Osteoblast (primary cell): ENCODE measurements at regions not wholly inside any gene's neighbourhood (a gene's known extent, or its start where the extent isn't known, plus 50 kb on each side); places are given as distances from the start of the nearest gene placed in this dataset.

Source experiments
- DNase-seq: peaks from one replicate; pipeline ENCODE4 v3.0.0; 2011; ENCODE audit warnings: low spot score, mixed read lengths; ENCODE audit not compliant: insufficient read length; ENCODE audit errors: missing footprints
- H2AFZ ChIP-seq: 2 replicates; pipeline ENCODE4 v1.6.0; 2011; ENCODE audit warnings: mild to moderate bottlenecking, low read length
- H3K27ac ChIP-seq: 2 replicates; pipeline ENCODE4 v1.5.1; 2011; ENCODE audit warnings: mild to moderate bottlenecking, low read depth, low read length, moderate library complexity
- H3K27me3 ChIP-seq: 2 replicates; pipeline ENCODE4 v1.6.0; 2012; ENCODE audit warnings: mild to moderate bottlenecking, control low read depth, inconsistent platforms, low read length, moderate library complexity; ENCODE audit not compliant: insufficient read depth
- H3K36me3 ChIP-seq: 2 replicates; pipeline ENCODE4 v1.5.1; 2011; ENCODE audit warnings: mild to moderate bottlenecking, low read length, control low read depth, moderate library complexity; ENCODE audit not compliant: insufficient read depth
- H3K4me1 ChIP-seq: 2 replicates; pipeline ENCODE4 v1.5.1; 2011; ENCODE audit warnings: mild to moderate bottlenecking, low read length, control low read depth, moderate library complexity; ENCODE audit not compliant: insufficient read depth
- H3K4me2 ChIP-seq: 2 replicates; pipeline ENCODE4 v1.6.0; 2011; ENCODE audit warnings: mild to moderate bottlenecking, low read length; ENCODE audit not compliant: insufficient read depth
- H3K4me3 ChIP-seq: fragments of 200-600 bp; sonication (generic); 3 replicates; pipeline ENCODE4 v1.5.1; 2012; ENCODE audit warnings: mild to moderate bottlenecking, low read length, inconsistent platforms; ENCODE audit not compliant: insufficient read depth
- H3K79me2 ChIP-seq: 2 replicates; pipeline ENCODE4 v1.6.0; 2012; ENCODE audit warnings: mild to moderate bottlenecking, low read length, control low read depth, inconsistent platforms; ENCODE audit not compliant: insufficient read depth
- H3K9me3 ChIP-seq: 2 replicates; pipeline ENCODE4 v1.5.1; 2011; ENCODE audit warnings: low read depth, low read length, control low read depth
- H4K20me1 ChIP-seq: 2 replicates; pipeline ENCODE4 v1.6.0; 2012; ENCODE audit warnings: mild to moderate bottlenecking, low read length, control low read depth; ENCODE audit not compliant: insufficient read depth
- CTCF ChIP-seq: IDR thresholded peaks from 2 replicates; pipeline ENCODE4 v1.5.1; 2011; ENCODE audit warnings: mild to moderate bottlenecking, low read depth, low read length, moderate library complexity; ENCODE audit errors: extremely low read depth

- H3K4me3 ChIP-seq, result no peak overlapping the region
- no peaks in the 10 kb centered on the region for H3K79me2 ChIP-seq
- no peaks in the 10 kb centered on the region for H4K20me1 ChIP-seq
- no peaks in the 10 kb centered on the region for H3K27me3 ChIP-seq
- H3K9me3 ChIP-seq, result no peaks in the 10 kb centered on the region
- no peak overlapping the region for H3K4me2 ChIP-seq
- H3K27ac ChIP-seq, result no peak overlapping the region
- H3K4me1 ChIP-seq, result no peaks in the 10 kb centered on the region
- no peak for DNase-seq
- TF ChIP-seq CTCF, result no peak
- no peak overlapping the region for H2AFZ ChIP-seq
- H3K36me3 ChIP-seq, result no peaks in the 10 kb centered on the region
Measured at GRCh38 chr4:165783626-165784025, 89.4 kb upstream of the TLL1 start.

GRCh38 chr4:165784672-165785071, 88.4 kb upstream of the TLL1 start:
- DNase-seq, result no peak
- TF ChIP-seq CTCF, result no peak
- no peaks in the 10 kb centered on the region for H3K9me3 ChIP-seq

GRCh38 chr4:165785337-165785736, 87.7 kb upstream of the TLL1 start:
- Histone ChIP-seq H2AFZ (no peak overlapping the region), H3K4me3 (no peak overlapping the region), H3K9me3 (no peaks in the 10 kb centered on the region), H3K4me1 (no peaks in the 10 kb centered on the region), H3K79me2 (no peaks in the 10 kb centered on the region), H3K27me3 (no peaks in the 10 kb centered on the region), H3K4me2 (no peak overlapping the region), H3K27ac (no peak overlapping the region), H3K36me3 (no peaks in the 10 kb centered on the region), H4K20me1 (no peaks in the 10 kb centered on the region)
- TF ChIP-seq CTCF, result no peak
- no peak for DNase-seq

More at GRCh38 chr4:165784672-165785071, 88.4 kb upstream of the TLL1 start:
- H3K79me2 ChIP-seq, result no peaks in the 10 kb centered on the region
- H2AFZ ChIP-seq, result no peak overlapping the region
- no peak overlapping the region for H3K4me2 ChIP-seq
- no peaks in the 10 kb centered on the region for H4K20me1 ChIP-seq
- H3K4me3 ChIP-seq, result no peak overlapping the region
- no peaks in the 10 kb centered on the region for H3K4me1 ChIP-seq
- no peak overlapping the region for H3K27ac ChIP-seq
- H3K27me3 ChIP-seq, result no peaks in the 10 kb centered on the region
- no peaks in the 10 kb centered on the region for H3K36me3 ChIP-seq

- TF ChIP-seq CTCF, result no peak
- Histone ChIP-seq H2AFZ (no peak overlapping the region), H3K4me3 (no peak overlapping the region), H3K4me2 (no peak overlapping the region), H3K36me3 (no peaks in the 10 kb centered on the region), H3K27me3 (no peaks in the 10 kb centered on the region), H3K9me3 (no peaks in the 10 kb centered on the region), H3K4me1 (no peaks in the 10 kb centered on the region), H4K20me1 (no peaks in the 10 kb centered on the region), H3K79me2 (no peaks in the 10 kb centered on the region), H3K27ac (no peak overlapping the region)
- no peak for DNase-seq
Measured at GRCh38 chr4:165787516-165788274, 85.3 kb upstream of the TLL1 start.
